OCI-LY1 (cell line): ENCODE measurements at regions not wholly inside any gene's neighbourhood (a gene's known extent, or its start where the extent isn't known, plus 50 kb on each side); places are given as distances from the start of the nearest gene placed in this dataset.

Experiments
- H2AFZ ChIP-seq: fragments of 200-600 bp; sonication (generic), shearing (Covaris generic); 2 replicates; pipeline ENCODE4 v1.6.0; 2014; ENCODE audit warnings: antibody characterized with exemption, mild to moderate bottlenecking, low read length
- H3F3A ChIP-seq: fragments of 200-600 bp; sonication (generic), shearing (Covaris generic); 2 replicates; pipeline ENCODE4 v1.6.0; 2014; ENCODE audit warnings: mild to moderate bottlenecking, antibody characterized with exemption, low read length, moderate library complexity; ENCODE audit not compliant: insufficient read depth
- H3K27ac ChIP-seq: fragments of 200-600 bp; sonication (generic); 2 replicates; pipeline ENCODE4 v1.5.1; 2014; ENCODE audit warnings: low read length, mixed run types, mild to moderate bottlenecking, low read depth; ENCODE audit not compliant: poor library complexity, severe bottlenecking
- H3K27me3 ChIP-seq: fragments of 200-600 bp; sonication (generic); 2 replicates; pipeline ENCODE4 v1.6.0; 2014; ENCODE audit warnings: antibody characterized with exemption, mild to moderate bottlenecking, low read length, moderate library complexity; ENCODE audit not compliant: insufficient read depth
- H3K36me3 ChIP-seq: fragments of 200-600 bp; sonication (generic); 2 replicates; pipeline ENCODE4 v1.6.1; 2014; ENCODE audit warnings: mild to moderate bottlenecking, antibody characterized with exemption, low read length, moderate library complexity, mixed read lengths; ENCODE audit not compliant: insufficient read depth
- H3K4me1 ChIP-seq: fragments of 200-600 bp; sonication (generic); 2 replicates; pipeline ENCODE4 v1.5.1; 2014; ENCODE audit warnings: mild to moderate bottlenecking, low read length, moderate library complexity; ENCODE audit not compliant: insufficient read depth, severe bottlenecking
- H3K4me2 ChIP-seq: fragments of 200-600 bp; sonication (generic), shearing (Covaris generic); 2 replicates; pipeline ENCODE4 v1.6.1; 2014; ENCODE audit warnings: low read length
- H3K4me3 ChIP-seq: fragments of 200-600 bp; sonication (generic); 2 replicates; pipeline ENCODE4 v1.5.1; 2014; ENCODE audit warnings: low read length, low read depth, mild to moderate bottlenecking, mixed read lengths; ENCODE audit not compliant: poor library complexity, severe bottlenecking
- H3K79me2 ChIP-seq: fragments of 200-600 bp; shearing (Covaris generic); 2 replicates; pipeline ENCODE4 v1.6.1; 2016; ENCODE audit warnings: mixed run types, low read length, mixed read lengths; ENCODE audit not compliant: insufficient read depth
- H3K9ac ChIP-seq: fragments of 200-600 bp; sonication (generic), shearing (Covaris generic); 2 replicates; pipeline ENCODE4 v1.6.1; 2014; ENCODE audit warnings: mild to moderate bottlenecking, low read length, mixed read lengths
- H3K9me2 ChIP-seq: fragments of 200-600 bp; sonication (generic), shearing (Covaris generic); 2 replicates; pipeline ENCODE4 v1.6.1; 2014; ENCODE audit warnings: low read depth, mild to moderate bottlenecking, low read length, mixed read lengths
- H3K9me3 ChIP-seq: fragments of 200-600 bp; shearing (Covaris generic); 2 replicates; pipeline ENCODE4 v1.6.1; 2014; ENCODE audit warnings: low read length, mixed read lengths
- H4K20me1 ChIP-seq: fragments of 200-600 bp; sonication (generic), shearing (Covaris generic); 2 replicates; pipeline ENCODE4 v1.6.0; 2016; ENCODE audit warnings: mild to moderate bottlenecking, low read length; ENCODE audit not compliant: insufficient read depth
- EZH2 ChIP-seq: fragments of 200-600 bp; sonication (generic), shearing (Covaris generic); IDR thresholded peaks from 2 replicates; pipeline ENCODE4 v1.8.0; 2017; ENCODE audit warnings: borderline replicate concordance, mixed run types, mild to moderate bottlenecking, antibody characterized with exemption, low read length, moderate library complexity, mixed read lengths
- TF ChIP-seq, protein P1 (sequence below): fragments of 200-600 bp; sonication (generic), shearing (Covaris generic); IDR thresholded peaks from 2 replicates; pipeline ENCODE4 v1.5.1; 2017; ENCODE audit warnings: mild to moderate bottlenecking, antibody characterized with exemption, low read length, moderate library complexity, mixed read lengths

DNA sequence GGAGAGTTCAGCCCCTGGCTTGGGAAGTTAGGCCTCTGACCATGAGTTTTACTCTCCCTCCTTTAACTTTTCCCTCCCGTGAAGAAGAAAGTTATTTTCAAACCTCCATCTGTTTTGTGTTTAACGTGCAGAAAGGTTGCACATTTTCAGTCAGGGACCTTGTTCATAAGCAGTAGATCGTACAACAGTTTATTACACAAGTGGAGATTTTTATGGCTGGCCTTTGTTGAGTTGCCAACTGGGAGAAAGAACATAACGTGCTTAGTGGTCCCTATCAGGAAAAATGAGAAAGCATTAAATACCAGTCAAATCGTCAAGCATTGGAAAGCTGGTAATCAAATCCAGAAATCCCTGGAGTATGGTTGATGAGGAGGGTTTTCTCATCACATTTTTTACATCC lies 117.9 kb upstream of the MYOCD start:
- no peak overlapping the region for H3K4me2 ChIP-seq
- no peak overlapping the region for H2AFZ ChIP-seq
- H4K20me1 ChIP-seq: no peaks in the 10 kb centered on the region
- no peaks in the 10 kb centered on the region for H3K4me1 ChIP-seq
- H3K4me3 ChIP-seq: no peak overlapping the region
- no peaks in the 10 kb centered on the region for H3K9me3 ChIP-seq
- no peaks in the 10 kb centered on the region for H3F3A ChIP-seq
- TF ChIP-seq, protein P1, sequence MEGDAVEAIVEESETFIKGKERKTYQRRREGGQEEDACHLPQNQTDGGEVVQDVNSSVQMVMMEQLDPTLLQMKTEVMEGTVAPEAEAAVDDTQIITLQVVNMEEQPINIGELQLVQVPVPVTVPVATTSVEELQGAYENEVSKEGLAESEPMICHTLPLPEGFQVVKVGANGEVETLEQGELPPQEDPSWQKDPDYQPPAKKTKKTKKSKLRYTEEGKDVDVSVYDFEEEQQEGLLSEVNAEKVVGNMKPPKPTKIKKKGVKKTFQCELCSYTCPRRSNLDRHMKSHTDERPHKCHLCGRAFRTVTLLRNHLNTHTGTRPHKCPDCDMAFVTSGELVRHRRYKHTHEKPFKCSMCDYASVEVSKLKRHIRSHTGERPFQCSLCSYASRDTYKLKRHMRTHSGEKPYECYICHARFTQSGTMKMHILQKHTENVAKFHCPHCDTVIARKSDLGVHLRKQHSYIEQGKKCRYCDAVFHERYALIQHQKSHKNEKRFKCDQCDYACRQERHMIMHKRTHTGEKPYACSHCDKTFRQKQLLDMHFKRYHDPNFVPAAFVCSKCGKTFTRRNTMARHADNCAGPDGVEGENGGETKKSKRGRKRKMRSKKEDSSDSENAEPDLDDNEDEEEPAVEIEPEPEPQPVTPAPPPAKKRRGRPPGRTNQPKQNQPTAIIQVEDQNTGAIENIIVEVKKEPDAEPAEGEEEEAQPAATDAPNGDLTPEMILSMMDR: no peak
- TF ChIP-seq EZH2: no peak
- no peaks in the 10 kb centered on the region for H3K9me2 ChIP-seq
- no peaks in the 10 kb centered on the region for H3K27me3 ChIP-seq
- no peak overlapping the region for H3K9ac ChIP-seq
- no peaks in the 10 kb centered on the region for H3K36me3 ChIP-seq
- no peaks in the 10 kb centered on the region for H3K79me2 ChIP-seq
- H3K27ac ChIP-seq: no peak overlapping the region

- H3K4me1 ChIP-seq: no peaks in the 10 kb centered on the region
- H2AFZ ChIP-seq: no peak overlapping the region
- no peaks in the 10 kb centered on the region for H4K20me1 ChIP-seq
- H3K36me3 ChIP-seq: no peaks in the 10 kb centered on the region
- H3K4me3 ChIP-seq: no peak overlapping the region
- no peaks in the 10 kb centered on the region for H3K9me2 ChIP-seq
- H3K4me2 ChIP-seq: no peak overlapping the region
- no peaks in the 10 kb centered on the region for H3K79me2 ChIP-seq
- H3K27me3 ChIP-seq: no peaks in the 10 kb centered on the region
- no peak overlapping the region for H3K9ac ChIP-seq
- no peak overlapping the region for H3K27ac ChIP-seq
- no peaks in the 10 kb centered on the region for H3F3A ChIP-seq
- TF ChIP-seq, protein P1: no peak
- TF ChIP-seq EZH2: no peak
- H3K9me3 ChIP-seq: no peaks in the 10 kb centered on the region
These were observed 117.1 kb upstream of the MYOCD start for GRCh38 chr17:12548558-12548957.

DNA sequence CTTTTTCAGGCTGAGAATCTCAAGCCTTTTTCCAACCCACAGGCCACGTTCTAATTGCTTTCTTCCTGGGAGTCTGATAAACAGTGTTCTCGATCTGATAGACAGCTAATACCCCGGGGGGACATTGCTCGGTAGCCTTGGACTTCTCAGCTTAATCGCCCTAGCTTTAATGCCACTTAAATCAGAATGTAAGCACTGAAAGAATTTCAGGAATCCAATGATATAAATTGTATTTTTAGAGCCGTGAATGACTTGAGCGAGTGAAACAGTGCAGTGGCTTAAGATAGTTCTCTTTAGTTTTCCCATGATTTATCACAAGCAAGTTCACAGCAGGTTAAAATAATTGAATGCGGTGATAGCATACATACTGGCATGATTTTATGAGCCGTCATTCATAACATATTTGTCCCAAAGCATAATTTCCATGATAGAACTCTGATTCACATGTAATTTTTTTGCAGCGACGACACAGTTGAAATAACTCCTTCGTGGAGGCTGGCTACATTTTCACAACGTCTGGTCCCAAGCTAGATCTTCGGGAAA lies 116.1 kb upstream of the MYOCD start:
- TF ChIP-seq, protein P1: no peak
- Histone ChIP-seq H3K9ac (no peak overlapping the region), H3K4me1 (no peaks in the 10 kb centered on the region), H3K9me2 (no peaks in the 10 kb centered on the region), H4K20me1 (no peaks in the 10 kb centered on the region), H3K4me2 (no peak overlapping the region), H3K27ac (no peak overlapping the region), H3K79me2 (no peaks in the 10 kb centered on the region), H2AFZ (no peak overlapping the region), H3K27me3 (no peaks in the 10 kb centered on the region), H3K9me3 (no peaks in the 10 kb centered on the region), H3F3A (no peaks in the 10 kb centered on the region), H3K4me3 (no peak overlapping the region), H3K36me3 (no peaks in the 10 kb centered on the region)
